NCI-H187 (cell line): ENCODE measurements at regions not wholly inside any gene's neighbourhood (a gene's known extent, or its start where the extent isn't known, plus 50 kb on each side); places are given as distances from the start of the nearest gene placed in this dataset.

ENCODE experiments used
- DNase-seq, 2 experiments: peaks; one replicate each; lab custom pipeline; 2025; lab: John Stamatoyannopoulos, UW

GRCh38 chr14:96638041-96638855 is 136.1 kb downstream of the PAPOLA start:
- no peak for DNase-seq

DNA sequence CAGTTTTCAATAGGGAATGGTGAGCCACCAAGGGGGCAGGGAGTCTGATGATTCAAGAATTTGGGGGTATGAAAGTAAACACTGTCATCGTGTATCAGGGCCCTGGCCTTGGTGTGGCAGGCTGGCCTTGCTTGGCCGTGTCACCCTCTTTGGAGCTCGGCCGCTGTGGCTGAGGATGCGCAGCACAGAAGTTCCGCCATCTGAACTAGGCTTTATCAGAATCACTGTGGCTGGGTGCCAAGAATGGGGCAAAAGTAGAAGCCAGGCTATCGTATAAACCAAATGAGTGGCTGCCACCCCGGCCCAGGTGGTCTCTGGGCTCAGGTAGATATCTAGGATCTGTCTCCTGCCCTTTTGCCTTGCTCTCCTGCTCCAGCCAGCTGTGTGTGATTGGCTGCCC is 137.4 kb downstream of the PAPOLA start:
- DNase-seq: no peak

DNA sequence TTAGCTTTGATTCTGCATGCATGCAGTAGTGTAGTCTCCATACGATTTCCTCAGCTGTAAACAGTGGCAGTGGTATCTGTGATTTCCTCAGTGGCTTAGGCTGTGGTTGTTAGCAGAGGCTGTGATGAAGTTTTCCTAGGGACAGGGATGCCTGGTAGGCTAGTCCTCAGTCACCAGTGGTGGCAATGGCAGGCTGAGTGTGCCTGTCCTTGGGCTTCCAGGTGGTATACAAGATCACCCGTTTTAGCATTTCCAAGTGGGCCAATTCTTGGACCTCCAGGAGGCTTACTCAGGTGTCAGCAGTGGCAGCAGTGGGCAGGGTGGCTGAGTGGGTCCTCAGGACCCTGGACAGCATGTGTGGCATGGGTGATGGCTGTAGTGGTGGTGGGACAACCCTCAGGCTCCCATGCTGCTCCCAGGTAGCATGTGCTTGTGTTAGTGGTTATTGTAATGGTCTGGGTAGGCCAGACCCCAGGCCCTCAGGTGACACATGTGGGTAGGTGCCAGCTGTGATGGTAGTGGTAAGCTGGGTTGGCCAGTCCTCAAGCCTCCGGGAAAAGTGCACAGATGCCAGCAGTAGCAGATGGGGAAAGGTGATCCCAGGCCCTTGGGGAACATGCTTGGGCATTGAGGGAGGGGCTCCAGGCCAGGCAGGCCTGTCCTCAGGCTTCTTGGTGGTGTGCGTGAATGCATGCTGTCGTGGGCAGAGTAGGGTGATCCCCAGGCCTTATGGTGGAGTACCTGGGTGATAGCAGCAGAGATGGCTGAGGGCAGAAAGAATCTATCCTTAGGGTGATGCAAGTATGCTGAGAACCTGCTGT is 146.5 kb downstream of the PAPOLA start:
- DNase-seq: no peak

- no peak for DNase-seq
Observed at GRCh38 chr14:96649327-96649601, 147.1 kb downstream of the PAPOLA start.

GRCh38 chr14:96653597-96653996 is 143.6 kb upstream of the VRK1 start:
- no peak for DNase-seq

GRCh38 chr14:96658611-96659010 is 138.6 kb upstream of the VRK1 start:
- DNase-seq: no peak

- DNase-seq: no peak
Observed at GRCh38 chr14:96660123-96660522, 137.1 kb upstream of the VRK1 start.

GRCh38 chr14:96660667-96661066 is 136.5 kb upstream of the VRK1 start:
- DNase-seq: no peak

DNA sequence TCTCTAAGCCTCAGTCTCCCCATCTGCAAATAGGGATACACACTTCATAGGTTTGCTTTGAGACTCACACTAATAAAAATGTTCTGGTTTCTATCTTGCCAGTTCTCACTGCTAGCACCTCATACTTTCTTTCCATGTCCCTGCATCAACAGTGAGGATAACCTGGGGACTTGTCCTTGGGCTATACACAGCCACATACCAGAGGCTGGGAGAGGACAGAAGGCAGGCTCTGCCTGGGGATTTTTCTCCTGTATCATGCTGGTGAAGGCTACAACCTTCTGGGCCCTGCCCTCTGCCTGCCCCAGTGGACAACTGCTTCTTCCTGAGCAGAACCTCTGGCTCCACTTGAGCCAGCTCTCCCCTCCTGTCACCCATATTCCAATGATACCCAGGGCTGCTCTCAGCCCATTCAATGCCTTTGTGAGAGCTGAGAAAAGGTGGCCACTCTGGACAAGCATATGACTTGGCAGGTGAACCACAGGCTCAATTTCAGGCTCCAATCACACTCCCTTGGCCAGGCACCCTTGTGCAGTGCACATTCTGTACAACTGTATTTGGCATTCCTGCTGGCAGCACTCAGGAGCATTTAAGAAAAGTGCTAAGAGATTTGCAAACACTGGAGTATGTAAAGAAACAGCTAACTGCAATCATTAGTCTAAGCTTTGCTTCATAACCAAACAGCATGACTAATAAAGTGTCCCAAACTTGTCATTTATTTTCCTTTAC is 135.8 kb upstream of the VRK1 start:
- no peak for DNase-seq

GRCh38 chr14:96662116-96662970 is 134.8 kb upstream of the VRK1 start:
- DNase-seq: no peak

DNA sequence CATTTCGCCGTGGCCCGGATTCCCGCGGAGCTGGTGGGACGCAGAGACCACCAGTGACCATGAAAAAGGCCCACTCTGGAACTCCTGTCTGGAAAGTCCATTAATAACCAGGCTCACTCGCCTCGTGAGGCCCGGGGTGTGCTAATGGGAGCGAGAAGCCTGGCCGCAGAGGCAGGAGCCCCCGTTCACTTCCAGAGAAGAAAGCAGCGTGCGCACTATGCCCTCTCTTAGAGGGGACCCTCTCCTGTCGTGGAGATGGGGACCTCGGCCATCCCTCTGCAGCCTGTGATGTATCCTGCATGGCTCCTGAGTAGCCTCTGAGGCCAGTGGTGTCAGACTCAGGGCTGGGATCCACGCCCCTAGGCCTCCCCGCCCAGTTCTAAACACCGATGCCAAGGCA is 134.1 kb upstream of the VRK1 start:
- DNase-seq: no peak

DNA sequence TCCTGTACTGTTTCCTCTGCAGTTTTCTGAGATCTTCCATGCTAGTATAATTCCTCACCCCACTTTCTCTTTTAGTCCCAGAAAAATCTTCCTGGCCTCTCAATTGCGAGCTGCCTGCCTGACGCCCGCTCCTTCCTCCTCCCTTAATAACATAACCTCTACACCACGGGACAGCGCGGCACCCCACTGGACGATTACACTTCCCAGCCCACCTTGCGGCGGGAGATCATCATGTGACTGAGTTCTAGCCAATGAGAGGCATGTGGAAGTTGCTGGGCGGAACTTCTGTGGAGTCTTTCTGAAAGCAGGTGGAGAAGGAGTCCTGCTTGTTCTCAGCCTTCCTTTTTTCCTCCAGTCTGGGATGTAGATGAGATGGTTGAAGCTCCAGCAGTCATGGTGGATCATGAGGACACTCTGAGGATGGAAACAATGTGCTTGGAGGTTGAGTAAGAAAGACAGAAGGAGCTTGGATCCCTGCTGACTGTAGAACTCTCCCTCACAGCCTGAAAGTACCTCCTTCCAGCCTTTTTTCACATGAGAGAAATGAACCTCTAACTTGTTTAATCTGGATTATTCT is 133.6 kb upstream of the VRK1 start:
- DNase-seq: no peak

GRCh38 chr14:96666088-96666487 is 131.1 kb upstream of the VRK1 start:
- no peak for DNase-seq

DNA sequence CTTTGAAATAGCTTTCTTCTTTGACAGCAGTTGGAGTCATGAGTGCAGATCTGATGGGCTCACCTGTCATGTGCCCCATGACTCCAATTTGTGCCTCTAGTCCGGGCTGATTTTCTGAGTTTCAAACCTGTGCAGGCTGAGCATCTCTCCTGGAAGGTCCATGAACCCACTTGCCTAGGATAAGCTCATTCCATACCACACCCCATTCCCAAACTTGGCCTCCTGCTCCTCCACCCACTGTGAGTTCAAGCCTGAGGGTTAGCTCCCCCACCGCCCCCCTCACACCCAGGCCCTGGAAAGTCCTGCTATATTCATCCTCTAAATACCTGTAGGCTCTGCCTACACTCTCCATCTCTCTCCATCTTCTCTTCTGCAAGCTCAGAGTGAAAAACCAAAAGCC is 126.8 kb upstream of the VRK1 start:
- DNase-seq: no peak

DNA sequence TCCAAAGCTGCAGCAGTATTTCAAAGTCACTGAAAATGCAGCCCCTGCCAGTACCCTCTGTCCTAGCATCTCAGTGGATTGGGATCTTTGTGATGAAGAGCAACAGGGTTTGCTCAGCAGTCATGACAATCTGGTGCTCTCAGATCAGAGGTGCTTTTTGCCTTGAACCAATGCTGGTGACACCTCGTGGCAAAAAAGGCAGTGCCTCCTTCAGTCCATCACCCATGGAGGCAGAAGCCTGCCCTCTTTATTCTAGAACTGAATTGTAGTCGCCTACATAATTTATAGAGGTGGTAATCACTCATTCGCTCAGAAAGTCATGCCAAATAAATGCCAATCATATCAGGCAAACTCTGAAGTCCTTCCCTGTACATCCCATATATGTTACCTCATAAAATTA is 126.0 kb upstream of the VRK1 start:
- DNase-seq: no peak

DNA sequence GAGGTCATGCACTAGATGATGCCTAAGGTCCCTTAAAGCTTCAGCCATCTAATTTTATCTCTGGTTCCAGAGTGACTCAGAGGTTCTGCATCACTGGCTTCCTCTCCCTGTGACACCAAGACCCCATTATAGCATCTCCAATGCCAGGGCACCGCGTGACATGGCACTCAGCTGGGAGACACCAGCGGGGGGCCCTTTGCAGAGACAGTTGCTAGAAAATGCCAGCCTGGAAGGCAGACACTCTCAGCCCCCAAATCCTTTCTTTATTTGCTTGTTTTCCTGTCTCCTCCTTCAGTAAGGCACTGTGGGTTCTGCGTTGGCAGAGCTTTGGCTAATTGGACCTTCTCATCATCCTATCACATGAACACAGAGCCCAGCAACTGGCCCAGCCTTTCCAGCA is 123.5 kb upstream of the VRK1 start:
- no peak for DNase-seq

DNA sequence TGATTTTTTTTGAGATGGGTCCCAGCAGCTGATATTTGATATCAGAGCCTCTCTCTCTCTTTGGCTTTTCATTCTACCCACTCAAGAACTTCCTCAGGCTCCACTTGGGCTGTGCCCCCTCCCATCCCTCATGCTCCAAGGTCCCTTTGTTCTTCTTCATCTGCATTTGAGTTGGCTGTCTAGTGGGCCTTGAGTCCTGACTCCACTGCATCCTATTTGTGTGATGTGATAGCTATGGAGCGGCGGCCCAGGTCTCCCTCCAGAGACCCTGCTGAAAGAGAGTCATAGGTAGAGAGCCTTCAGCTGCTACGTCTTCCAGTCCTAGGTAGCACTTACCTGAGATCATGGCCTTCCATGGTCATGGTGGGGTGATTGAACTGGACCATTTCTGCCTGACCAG is 123.1 kb upstream of the VRK1 start:
- no peak for DNase-seq

GRCh38 chr14:96676166-96676565 is 121.0 kb upstream of the VRK1 start:
- no peak for DNase-seq

DNA sequence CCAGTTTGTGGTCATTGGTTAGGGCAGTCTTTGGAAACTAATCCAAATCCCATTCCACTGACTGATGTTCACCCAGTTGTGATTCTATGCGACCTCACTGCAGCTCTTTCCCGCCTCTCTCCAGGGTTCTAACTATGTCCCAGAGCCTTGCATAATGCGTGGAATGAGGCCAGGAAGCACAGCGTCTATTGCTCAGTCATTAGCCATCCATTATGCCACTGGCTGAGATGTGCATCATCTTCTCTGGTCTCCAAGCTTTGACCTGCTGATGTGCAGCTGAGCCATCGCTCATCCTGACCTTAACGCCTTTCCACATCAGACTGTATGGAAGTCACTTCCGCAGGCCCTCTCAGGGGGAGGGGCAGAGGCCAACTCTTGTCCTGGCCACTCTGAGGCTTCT is 115.4 kb upstream of the VRK1 start:
- DNase-seq: no peak

GRCh38 chr14:96682401-96682800 is 114.8 kb upstream of the VRK1 start:
- DNase-seq: no peak

DNA sequence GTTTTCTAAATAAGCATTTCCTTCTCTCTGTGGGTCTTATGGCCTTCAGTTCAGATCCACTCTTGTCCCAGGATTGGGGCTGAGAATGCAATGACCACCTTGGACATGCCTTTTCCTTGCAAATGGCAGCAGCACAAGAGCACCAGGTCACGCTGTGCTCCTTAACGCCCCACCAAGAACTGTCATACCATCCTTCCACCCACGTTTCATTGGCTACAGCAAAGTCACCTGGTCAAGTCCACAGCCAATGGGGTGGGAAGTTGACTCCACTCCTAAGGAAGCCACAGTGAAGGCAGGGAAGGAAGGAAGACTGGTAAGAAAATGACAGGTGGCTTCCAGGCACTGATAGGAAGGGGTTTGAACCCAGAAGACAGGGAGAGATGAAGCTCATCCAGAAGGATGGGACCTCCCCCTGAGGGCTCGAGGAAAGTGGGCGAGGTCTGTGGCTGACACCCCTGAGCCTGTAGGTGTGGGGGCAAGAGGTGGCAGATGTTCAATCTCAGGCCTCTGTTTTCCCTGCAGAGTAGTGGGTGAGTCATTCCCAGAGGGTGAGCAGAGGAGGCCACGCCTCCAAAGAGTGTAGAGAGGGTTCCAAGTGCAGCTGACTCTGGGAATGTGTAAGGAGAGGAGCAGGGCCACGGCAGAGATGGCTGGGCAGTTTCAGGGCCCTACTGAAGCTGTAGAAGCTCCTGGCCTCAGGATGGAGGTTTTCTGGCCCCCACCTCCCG is 113.5 kb upstream of the VRK1 start:
- no peak for DNase-seq
